OCI-M1 (cell line): ENCODE measurements at regions not wholly inside any gene's neighbourhood (a gene's known extent, or its start where the extent isn't known, plus 50 kb on each side); places are given as distances from the start of the nearest gene placed in this dataset.

ENCODE experiments used
- DNase-seq: peaks from one replicate; lab custom pipeline; 2025; lab: John Stamatoyannopoulos, UW

DNA sequence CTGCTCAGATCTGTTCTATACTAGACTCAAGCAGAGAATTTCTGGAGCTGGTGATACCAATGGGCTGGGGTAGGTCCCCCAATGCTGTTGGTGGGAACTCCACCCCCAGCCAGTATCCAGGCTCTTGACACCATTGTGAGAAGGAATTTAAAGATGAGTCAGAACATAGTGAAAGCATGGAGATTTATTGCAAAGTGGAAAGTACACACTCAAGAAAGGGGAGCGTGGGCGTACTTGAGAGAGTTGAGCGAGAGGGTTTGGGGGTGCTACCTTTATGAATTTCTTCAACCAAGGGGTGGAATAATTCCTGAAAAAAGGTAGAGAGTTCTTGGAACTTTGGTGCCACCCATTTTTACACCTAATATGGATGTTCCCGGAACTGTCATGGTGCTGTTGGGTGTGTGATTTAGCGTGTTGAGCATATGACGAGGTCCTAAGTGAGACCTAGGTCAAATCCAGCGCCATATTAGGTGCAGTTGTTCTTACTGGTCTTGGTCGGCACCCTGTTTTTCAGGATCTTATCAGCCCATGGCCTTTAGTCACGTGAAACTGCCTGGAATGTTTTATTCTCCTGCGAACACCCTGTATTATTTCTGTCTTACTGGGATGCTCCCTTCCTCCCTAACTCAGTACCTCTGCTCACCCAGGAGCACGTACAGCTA lies 122.0 kb upstream of the AHR start:
- DNase-seq: no peak

- no peak for DNase-seq
Observed at GRCh38 chr7:17178545-17178944, 119.9 kb upstream of the AHR start.

- no peak for DNase-seq
Observed at GRCh38 chr7:17181482-17181881, 117.0 kb upstream of the AHR start.

DNA sequence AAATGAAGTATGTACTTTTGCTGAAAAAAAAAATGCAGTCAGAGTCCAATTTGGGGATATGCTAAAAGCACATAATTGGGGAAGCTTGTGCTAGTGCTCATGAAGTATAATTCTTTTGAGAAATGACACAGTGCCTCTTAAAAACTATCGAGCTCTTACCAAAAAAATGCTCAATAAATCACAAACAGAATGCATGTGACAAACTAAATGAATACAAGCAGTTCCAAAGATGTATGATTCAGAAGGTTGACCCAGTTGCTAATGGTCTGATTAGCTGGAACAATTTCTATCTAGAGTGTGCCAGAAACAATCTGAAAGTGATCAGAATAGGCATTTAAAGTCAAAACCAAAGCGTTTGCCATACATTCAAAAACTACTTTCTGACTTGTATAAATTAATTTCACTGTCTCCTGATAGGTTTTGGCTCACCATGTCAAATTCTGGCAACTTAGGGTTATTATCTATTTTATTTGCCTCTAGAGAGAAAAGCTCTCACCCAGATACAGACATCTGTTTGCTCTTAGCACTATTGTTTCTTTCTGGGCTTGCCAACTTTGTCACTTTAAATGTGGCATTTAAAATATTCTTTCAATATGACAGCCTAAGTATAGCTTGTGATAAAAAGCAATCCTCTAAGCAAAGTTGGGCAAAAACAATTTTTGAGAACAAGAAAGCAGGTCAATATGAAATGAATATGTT lies 114.7 kb upstream of the AHR start:
- DNase-seq: no peak

GRCh38 chr7:17184805-17185689 lies 113.4 kb upstream of the AHR start:
- DNase-seq: no peak

DNA sequence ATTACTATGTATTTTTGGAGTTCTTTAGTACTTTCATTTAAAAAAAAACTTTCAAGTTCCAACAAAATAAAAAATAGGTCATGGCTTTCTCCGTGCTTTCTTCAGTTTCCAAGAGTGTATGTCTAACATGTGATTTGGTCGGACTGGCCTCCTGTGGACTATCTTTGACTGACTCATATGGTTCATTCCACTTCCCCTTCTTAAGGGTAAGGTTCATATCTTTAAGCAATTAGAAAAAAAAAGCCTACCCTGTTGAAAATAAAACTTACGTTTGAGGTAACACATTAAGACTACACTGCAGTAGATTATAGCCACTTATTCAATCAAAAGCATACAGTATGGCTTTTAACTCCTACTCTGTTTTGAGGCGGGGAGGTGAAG lies 112.8 kb upstream of the AHR start:
- DNase-seq: peak; percentile 80

- no peak for DNase-seq
Observed at GRCh38 chr7:17186745-17187530, 111.5 kb upstream of the AHR start.

DNA sequence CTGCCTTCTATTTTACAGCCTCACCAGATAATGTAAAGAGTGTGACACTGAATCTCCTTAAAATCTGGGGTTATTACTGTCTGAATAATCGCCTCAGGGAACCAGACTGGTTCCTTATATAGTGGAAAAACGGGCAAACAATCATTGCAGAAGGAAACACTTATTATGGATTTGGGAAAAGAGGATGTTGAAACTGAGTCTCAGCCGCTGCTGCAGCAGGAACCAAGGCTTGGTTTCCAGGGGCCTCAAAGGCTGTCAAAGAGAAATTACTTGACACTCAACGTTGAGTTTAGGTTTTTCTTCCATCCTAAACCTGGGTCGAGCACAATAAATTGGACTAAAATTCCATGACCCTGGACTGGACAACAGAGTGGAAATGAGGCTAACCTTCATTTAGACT lies 103.8 kb upstream of the AHR start:
- DNase-seq: no peak

DNA sequence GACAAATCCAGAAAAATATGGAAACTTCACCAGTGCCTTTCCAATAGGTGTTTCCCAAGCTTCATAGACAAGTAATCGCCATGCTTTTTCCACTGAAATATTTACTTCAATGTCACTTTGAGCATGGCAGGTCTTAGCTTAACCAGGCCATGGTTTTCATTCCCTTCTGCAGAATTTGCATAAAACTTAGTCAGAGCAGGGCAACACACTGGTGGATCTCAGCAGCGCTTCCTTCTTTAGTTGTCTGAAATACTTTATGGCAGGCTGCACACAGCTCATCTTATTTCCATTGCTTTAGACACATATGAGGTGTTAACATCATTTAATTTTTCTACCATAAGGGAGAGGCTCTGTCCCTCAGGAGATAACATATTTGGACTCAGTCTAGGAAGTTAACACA lies 102.9 kb upstream of the AHR start:
- no peak for DNase-seq

DNA sequence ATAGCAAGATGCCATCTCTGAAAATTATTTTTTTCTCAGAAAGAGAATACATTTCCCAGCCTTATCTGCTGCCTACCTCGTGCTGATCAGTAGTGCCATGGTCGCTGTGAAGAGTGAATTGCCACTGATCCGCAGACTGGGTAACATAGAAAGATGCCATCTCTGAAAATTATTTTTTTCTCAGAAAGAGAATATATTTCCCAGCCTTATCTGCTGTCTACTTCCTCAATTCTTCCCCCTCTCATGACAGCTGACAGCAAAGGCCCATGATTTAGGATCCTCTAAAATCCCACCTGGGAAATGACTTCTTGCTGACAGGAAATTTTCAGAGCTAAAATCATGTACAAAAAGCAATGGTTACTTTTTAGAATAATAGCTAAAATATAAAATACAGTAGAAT lies 92.5 kb upstream of the AHR start:
- DNase-seq: peak; percentile 81

DNA sequence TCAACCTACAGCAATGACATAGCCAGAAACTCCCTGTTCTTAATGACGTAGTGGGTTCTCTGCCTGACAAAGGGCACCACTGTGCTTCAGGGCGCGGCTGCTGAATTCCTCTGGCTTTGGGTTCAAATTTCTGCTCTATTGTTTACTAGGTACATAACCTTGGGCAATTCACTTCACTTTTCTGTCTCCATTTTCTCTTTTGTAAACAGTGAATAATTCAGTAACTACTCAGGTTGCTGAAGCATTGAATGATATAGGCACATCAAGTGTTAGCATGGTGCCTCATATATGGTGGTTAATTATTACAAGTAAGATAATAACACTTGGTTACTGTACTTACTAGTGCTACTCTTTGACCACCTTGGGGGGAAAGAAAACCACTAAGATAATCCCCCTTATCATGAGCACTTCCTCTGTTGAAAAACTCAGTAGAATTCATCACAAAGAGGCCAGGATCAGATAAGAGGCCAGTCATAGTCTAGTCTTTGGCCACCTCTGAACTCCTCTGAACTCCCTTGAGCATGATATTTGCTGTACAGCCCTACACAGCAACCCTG lies 92.0 kb upstream of the AHR start:
- peak; percentile 78 for DNase-seq

DNA sequence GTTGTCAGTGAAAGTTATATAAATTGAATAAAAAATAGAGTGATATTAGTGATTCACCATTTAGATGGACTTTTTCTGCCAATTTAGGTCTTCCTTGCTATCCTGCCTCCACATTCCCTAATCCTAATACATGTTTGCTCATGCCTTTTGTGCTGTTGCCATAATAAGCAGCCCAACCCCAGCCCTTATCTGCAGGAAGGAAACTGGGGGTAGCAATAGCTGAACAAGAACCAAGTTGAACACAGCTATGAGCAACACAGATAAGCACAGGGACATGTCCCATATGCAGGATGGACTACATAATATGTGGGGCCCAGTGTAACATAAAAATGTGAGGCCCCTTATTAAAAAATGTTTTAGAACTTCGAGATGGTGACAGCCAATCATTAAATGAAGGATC lies 91.2 kb upstream of the AHR start:
- peak; percentile 63 for DNase-seq

- DNase-seq: no peak
Observed at GRCh38 chr7:17209101-17209500, 89.4 kb upstream of the AHR start.

- no peak for DNase-seq
Observed at GRCh38 chr7:17211307-17211836, 87.1 kb upstream of the AHR start.

DNA sequence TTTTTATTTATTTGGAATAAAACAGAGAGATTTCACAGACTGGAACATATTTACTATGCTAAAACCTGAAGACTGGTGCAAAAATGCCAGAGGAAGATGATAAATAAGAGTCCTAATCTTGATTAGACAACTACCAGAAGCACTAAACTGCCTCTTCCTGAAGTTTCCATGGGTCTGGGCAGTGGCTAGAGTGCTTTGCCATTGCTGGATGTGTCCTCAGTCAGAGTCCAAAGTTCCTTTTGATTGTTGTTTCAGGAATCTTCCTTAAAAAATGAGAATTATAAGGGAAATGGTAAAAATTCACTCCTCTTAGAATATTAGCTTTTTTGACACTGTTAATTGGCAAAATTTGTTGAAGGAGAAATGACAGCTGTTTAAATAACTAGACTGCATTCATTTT lies 86.3 kb upstream of the AHR start:
- no peak for DNase-seq

GRCh38 chr7:17227766-17228490 lies 70.5 kb upstream of the AHR start:
- DNase-seq: no peak

DNA sequence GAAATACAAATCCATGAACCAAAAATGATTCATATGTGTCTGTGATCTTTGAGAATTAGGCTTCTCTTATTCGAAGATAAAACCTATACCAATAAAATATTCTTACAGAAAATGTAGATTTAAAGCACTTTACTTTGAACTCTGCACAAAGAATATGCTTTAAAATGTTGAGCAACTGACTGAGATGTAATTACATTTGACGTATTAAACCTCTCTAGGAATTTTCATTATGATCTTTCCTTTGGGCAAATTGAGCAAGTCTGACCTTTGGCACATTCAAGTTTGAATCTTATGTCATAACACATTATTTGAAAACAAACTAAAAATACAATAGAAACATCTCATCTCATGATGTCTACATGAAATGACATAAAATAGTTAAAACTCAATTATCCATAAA lies 69.2 kb upstream of the AHR start:
- DNase-seq: no peak

DNA sequence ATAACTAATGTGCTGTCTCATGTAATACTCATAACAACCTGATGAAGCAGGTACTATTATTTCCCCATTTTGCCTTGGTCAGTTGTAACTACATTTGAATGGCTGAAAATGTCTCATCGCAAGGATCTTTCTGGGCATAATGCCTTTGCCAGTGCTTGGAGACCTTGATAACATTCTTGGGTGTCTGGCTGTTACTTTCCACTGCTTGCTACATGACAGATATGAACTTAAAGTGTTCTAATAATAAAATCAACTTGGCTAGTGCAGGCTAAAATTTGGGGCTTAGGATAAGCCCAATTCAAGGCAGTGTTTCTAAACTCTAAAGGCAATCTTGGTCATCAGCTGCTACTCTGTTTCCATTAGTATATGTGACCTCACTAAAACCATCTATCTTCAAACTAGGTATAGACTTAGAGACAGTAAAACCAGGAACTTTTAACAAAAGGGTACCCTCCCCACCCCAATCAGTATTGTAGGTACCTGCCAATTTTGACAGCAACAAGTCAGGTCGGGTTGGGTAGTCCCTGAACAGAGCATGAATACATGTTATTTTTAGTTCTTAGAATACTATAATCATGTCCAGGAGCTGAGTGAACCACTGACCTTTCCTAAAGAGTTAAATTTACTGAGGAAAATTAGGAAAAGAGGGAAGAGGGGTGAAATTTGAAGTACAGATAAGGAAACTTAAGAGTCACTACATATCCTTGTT lies 68.2 kb upstream of the AHR start:
- DNase-seq: no peak

GRCh38 chr7:17233603-17234002 lies 64.8 kb upstream of the AHR start:
- DNase-seq: peak; percentile 73

DNA sequence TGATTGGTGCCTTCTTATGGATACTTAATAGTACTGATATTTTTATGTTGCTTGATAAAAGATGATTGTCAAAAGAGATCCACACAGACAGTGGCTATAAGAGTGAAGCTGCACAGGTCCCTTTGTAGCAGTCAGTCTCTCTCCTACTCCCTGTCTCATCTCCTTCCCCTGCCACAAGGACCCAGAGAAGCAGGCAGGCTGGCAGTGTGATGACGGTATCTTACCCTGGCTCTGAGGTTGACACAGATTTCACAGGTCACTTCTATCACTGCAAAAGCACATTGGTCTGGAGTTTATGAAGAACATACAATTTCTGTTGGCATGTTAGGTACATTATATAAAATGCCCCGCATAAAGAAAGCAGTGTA lies 64.4 kb upstream of the AHR start:
- peak; percentile 76 for DNase-seq
